AG09319 (cell line): ENCODE measurements at regions not wholly inside any gene's neighbourhood (a gene's known extent, or its start where the extent isn't known, plus 50 kb on each side); places are given as distances from the start of the nearest gene placed in this dataset.
A peak's percentile ranks its signal among the peaks of the same experiment; 100 is the strongest.

ENCODE experiments used
- DNase-seq: peaks from one replicate; pipeline ENCODE4 v3.0.0-alpha.2; 2010; ENCODE audit warnings: low read depth; ENCODE audit errors: extremely low read depth
- TF ChIP-seq, protein P1 (sequence below): IDR thresholded peaks from 2 replicates; pipeline ENCODE4 v1.5.1; 2011; ENCODE audit warnings: low read depth, mild to moderate bottlenecking, inconsistent platforms, low read length, moderate library complexity

DNA sequence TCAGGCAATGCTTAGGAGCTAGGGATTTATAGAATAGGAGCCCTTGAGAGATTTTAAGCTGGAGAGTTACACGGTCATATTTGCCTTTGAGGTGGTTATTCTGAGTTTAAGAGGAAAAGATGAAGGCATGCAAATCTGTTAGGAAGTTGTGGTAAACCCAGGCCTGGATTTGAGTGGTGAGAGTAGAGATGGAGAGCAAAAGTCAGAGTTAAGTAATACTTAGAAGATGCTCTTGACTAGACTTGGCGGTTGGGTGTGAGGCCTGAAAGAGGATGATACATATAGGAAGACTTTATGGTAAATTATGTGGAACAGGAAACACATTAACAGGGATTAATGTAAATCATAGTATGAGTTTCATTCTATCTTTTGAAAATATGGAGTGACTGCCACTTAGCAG, 136.0 kb upstream of the ARX start:
- TF ChIP-seq, protein P1, sequence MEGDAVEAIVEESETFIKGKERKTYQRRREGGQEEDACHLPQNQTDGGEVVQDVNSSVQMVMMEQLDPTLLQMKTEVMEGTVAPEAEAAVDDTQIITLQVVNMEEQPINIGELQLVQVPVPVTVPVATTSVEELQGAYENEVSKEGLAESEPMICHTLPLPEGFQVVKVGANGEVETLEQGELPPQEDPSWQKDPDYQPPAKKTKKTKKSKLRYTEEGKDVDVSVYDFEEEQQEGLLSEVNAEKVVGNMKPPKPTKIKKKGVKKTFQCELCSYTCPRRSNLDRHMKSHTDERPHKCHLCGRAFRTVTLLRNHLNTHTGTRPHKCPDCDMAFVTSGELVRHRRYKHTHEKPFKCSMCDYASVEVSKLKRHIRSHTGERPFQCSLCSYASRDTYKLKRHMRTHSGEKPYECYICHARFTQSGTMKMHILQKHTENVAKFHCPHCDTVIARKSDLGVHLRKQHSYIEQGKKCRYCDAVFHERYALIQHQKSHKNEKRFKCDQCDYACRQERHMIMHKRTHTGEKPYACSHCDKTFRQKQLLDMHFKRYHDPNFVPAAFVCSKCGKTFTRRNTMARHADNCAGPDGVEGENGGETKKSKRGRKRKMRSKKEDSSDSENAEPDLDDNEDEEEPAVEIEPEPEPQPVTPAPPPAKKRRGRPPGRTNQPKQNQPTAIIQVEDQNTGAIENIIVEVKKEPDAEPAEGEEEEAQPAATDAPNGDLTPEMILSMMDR, result no peak
- no peak for DNase-seq

DNA sequence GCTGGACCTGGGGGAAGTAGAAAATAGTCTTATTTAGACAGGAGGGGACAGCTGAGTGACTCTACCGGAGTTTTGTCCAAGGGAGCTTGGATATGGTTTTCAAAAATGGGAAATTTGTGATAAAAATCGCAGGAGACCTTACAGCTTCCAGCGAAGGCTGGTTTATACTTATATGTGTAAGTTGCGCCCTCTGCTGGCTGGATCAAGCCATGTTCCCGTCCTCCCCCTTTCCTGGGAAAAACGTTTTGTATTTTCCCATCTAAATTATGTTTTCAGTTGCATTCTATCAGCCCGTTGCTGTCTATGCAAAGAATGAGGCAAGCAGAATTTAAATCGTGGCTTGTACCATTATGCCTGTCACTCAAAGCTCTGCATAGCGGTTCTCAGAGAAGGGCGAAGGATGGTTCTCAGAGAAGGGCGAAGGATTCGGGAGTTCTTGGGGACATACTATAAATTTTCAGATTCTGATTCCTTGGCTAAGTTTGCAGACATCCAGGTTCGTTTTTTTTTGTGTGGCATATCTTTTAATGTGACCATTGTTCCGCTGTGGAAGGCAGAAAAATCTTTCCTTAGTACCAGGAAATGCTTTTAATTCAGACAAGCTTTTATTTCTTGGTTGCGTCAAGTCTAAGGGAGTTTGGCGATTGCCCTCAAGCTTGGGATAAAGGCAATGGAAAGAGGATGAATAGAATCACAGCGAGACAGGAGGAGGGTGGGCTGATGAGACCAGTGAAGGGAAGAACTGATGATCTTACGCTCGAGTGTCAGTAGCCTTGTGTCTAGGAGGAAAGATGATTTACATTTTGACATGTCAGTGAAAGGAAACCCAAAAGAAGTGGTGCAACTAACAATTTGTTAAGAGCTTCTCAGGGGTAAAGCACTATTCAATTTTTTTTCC, 128.5 kb upstream of the ARX start:
- TF ChIP-seq, protein P1, result peak; percentile 77
- peak; percentile 18 for DNase-seq

DNA sequence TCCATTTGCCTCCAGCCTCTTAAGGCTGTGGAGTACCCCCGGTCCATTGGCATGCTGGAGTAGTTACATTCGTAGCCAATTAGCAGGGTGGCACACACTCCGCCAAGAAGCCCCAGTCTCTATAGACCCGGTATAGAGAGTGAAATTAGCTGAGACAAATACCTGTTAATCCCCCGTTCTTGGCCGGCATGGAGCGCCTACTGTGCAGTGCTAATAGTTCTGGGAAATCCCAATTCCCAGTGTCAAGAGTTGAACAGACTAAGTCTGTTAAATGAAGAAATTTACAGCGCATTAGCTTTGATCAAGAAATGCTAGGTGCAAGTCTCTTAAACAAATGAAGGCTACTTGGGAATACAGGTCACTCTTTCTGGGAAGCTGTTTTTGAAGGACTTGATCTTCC, 127.8 kb upstream of the ARX start:
- no peak for DNase-seq
- TF ChIP-seq, protein P1, result no peak

- DNase-seq, result no peak
- TF ChIP-seq, protein P1, result no peak
Observed at GRCh38 chrX:25141684-25142083, 125.9 kb upstream of the ARX start.

DNA sequence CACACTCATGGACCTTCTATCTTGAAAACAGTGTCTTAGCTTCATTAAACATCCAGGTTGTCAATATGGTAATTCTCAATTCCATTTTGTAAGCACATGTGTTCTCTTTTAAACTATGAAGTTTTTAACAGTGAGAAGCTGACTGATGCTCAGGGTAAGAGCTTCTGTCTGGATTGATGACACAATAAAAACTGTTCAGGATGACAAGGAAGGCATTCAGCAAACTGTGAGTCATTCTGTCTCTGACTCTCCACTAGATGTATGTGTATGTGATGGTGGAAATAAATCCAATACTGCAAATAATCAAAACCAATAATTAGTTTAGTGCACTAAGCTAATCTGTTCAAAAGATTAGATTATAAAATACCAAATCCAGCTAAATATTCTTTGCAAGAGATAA, 115.3 kb upstream of the ARX start:
- TF ChIP-seq, protein P1, result no peak
- DNase-seq, result no peak

DNA sequence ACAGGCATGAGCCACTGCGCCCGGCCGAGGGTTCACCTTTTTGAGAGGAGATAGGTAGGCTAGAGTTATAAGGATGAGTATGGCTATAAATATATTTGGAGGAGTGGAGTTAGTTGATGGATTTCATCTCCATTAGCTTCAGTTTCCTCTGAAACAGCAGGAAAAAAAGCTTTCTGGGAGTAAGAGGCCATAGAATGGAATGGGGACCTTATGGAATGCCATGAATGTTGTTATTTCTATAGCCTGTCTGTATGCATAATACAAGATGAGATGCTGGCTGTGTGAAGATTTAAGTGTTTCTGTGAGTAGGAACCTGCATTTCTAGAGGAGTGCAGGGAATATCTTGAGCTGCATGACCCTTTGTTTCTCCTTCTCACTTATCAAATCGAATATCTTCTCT, 114.9 kb upstream of the ARX start:
- TF ChIP-seq, protein P1, result no peak

DNA sequence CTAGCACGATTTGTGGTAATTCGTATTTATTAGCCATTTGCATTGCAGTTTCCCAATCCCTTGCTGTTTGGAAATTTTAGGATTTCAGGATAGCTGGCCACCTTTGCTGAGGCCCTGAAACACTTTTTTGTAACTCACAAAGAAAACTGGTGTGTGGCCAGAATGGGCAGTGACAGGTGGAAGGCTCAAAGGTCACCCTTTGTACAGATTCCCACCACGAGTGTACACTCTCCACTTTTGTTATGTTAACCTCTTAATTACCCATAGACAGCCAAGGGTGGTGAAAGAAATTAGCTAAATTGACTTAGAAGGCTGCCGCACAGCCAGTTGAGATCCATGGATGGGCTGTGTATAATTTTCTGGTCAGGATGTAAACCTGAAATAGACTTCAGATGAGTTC, 109.7 kb upstream of the ARX start:
- DNase-seq, result no peak
- TF ChIP-seq, protein P1, result no peak

More for the DNA sequence above, 114.9 kb upstream of the ARX start:
- DNase-seq, result no peak
